ENCODE measurements at regions not wholly inside any gene's neighbourhood (a gene's known extent, or its start where the extent isn't known, plus 50 kb on each side); places are given as distances from the start of the nearest gene placed in this dataset.

- H2AFZ ChIP-seq, result no peak overlapping the region
- no peak overlapping the region for H3K4me3 Mint-ChIP-seq
- H3K79me2 ChIP-seq (replicated peaks; ENCODE audit: insufficient read depth), result no peaks in the 10 kb centered on the region
- H3K27me3 ChIP-seq (ENCODE audit: insufficient read depth), result no peaks in the 10 kb centered on the region
- H3K36me3 ChIP-seq (ENCODE audit: insufficient read depth), result no peaks in the 10 kb centered on the region
- no peak overlapping the region for H3K27ac ChIP-seq (ENCODE audit: low read depth)
- H3K4me2 ChIP-seq, result no peak overlapping the region
- no peaks in the 10 kb centered on the region; the same call in none of the 3 replicates for H3K9me3 Mint-ChIP-seq
- H4K20me1 ChIP-seq (replicated peaks; ENCODE audit: insufficient read depth), result no peaks in the 10 kb centered on the region
- H3K4me3 ChIP-seq, result no peak overlapping the region
- peaks cover 8% of the 10 kb centered on the region; the same call in 2 of the 3 replicates for H3K4me1 Mint-ChIP-seq
- no peaks in the 10 kb centered on the region for H3F3A ChIP-seq (replicated peaks; ENCODE audit: low read depth)
- H3K27me3 Mint-ChIP-seq (ENCODE audit: insufficient read depth, low read depth, poor library complexity), result peaks cover 3% of the 10 kb centered on the region
- no peak for TF ChIP-seq REST (IDR thresholded peaks at IDR 0.05; ENCODE audit: unreplicated experiment)
- no peak for TF ChIP-seq ZNF462 (CRISPR knock-in tag; IDR thresholded peaks at IDR 0.05)
- TF ChIP-seq EZH2 (IDR thresholded peaks at IDR 0.05; ENCODE audit: low read depth, unreplicated experiment), result no peak
- no peak for TF ChIP-seq CREB1 (CRISPR knock-in tag; IDR thresholded peaks at IDR 0.05; ENCODE audit: low read depth)
- no peak for TF ChIP-seq ZNF114 (CRISPR knock-in tag; IDR thresholded peaks at IDR 0.05)
- TF ChIP-seq STAT1 (IDR thresholded peaks at IDR 0.05; ENCODE audit: unreplicated experiment), result no peak
- no peak for TF ChIP-seq JUNB (IDR thresholded peaks at IDR 0.05; ENCODE audit: unreplicated experiment)
- TF ChIP-seq NANOG (IDR thresholded peaks at IDR 0.05; ENCODE audit: borderline replicate concordance), result no peak
- no peak for TF ChIP-seq ETS1 (IDR thresholded peaks at IDR 0.05)
- no peak for TF ChIP-seq CTCF (conservative IDR thresholded peaks at IDR 0.05; ENCODE audit: low read depth in 2 of 2)
- TF ChIP-seq POLR2AphosphoS5 (IDR thresholded peaks at IDR 0.05; ENCODE audit: low read depth), result no peak
- no peak for TF ChIP-seq EZH2phosphoT487 (IDR thresholded peaks at IDR 0.05; ENCODE audit: unreplicated experiment)
- no peak for TF ChIP-seq ZNF331 (CRISPR knock-in tag; IDR thresholded peaks at IDR 0.05; ENCODE audit: low read depth)
- no peak overlapping the region for H3K27ac Mint-ChIP-seq
- no peak for DNase-seq (ENCODE audit: low spot score)
- no peaks in the 10 kb centered on the region; the same call in 2 of the 3 replicates for H3K36me3 Mint-ChIP-seq (ENCODE audit: low read depth)
- no peaks in the 10 kb centered on the region for H3K4me1 ChIP-seq (ENCODE audit: insufficient read depth)
- H3K9me2 ChIP-seq (ENCODE audit: insufficient read depth), result no peaks in the 10 kb centered on the region
- ATAC-seq, result no peak
These were observed 207.5 kb downstream of the IRX2 start for GRCh38 chr5:2544003-2544402.

Measured in GM23338 (cell line).